GM23338 (cell line): ENCODE measurements at regions not wholly inside any gene's neighbourhood (a gene's known extent, or its start where the extent isn't known, plus 50 kb on each side); places are given as distances from the start of the nearest gene placed in this dataset.

Experiments used
- ATAC-seq: fragments of 200-7000 bp; cut with Tn5 transposase; 3 replicates; pipeline ENCODE4 v1.9.1; 2020
- DNase-seq: peaks from one replicate; pipeline ENCODE4 v3.0.0-alpha.2; 2015; ENCODE audit warnings: low spot score
- H2AFZ ChIP-seq: fragments of 200-600 bp; sonication (generic); 2 replicates; pipeline ENCODE4 v1.8.0; 2016; ENCODE audit warnings: antibody characterized with exemption, mild to moderate bottlenecking, moderate library complexity
- H3F3A ChIP-seq: fragments of 200-600 bp; sonication (generic); replicated peaks from 2 replicates; pipeline ENCODE4 v1.8.0; 2017; ENCODE audit warnings: antibody characterized with exemption, mixed run types, low read depth
- H3K27ac ChIP-seq: fragments of 200-600 bp; sonication (generic); 2 replicates; pipeline ENCODE4 v1.6.1; 2016; ENCODE audit warnings: low read depth
- H3K27me3 ChIP-seq: fragments of 200-600 bp; sonication (generic); 2 replicates; pipeline ENCODE4 v1.8.0; 2016; ENCODE audit warnings: mild to moderate bottlenecking, mixed run types, moderate library complexity; ENCODE audit not compliant: insufficient read depth
- H3K36me3 ChIP-seq: fragments of 200-600 bp; sonication (generic); 2 replicates; pipeline ENCODE4 v1.8.0; 2016; ENCODE audit warnings: mild to moderate bottlenecking; ENCODE audit not compliant: insufficient read depth
- H3K4me1 ChIP-seq: fragments of 200-600 bp; sonication (generic); 2 replicates; pipeline ENCODE4 v1.8.0; 2016; ENCODE audit warnings: mild to moderate bottlenecking, moderate library complexity; ENCODE audit not compliant: insufficient read depth
- H3K4me2 ChIP-seq: fragments of 200-600 bp; sonication (generic); 2 replicates; pipeline ENCODE4 v1.7.1; 2017; ENCODE audit warnings: mixed run types
- H3K4me3 ChIP-seq: fragments of 200-600 bp; sonication (generic); 2 replicates; pipeline ENCODE4 v1.6.1; 2016; ENCODE audit warnings: mixed run types
- H3K79me2 ChIP-seq: fragments of 200-600 bp; sonication (generic); replicated peaks from 2 replicates; pipeline ENCODE4 v1.8.0; 2017; ENCODE audit warnings: mild to moderate bottlenecking; ENCODE audit not compliant: insufficient read depth
- H3K9me2 ChIP-seq: fragments of 200-600 bp; sonication (generic); 2 replicates; pipeline ENCODE4 v1.8.0; 2017; ENCODE audit not compliant: insufficient read depth
- H4K20me1 ChIP-seq: fragments of 200-600 bp; sonication (generic); replicated peaks from 2 replicates; pipeline ENCODE4 v1.8.0; 2017; ENCODE audit warnings: mild to moderate bottlenecking; ENCODE audit not compliant: insufficient read depth
- H3K27ac Mint-ChIP-seq: 2 replicates; pipeline ENCODE4 v1.8.0; 2020; ENCODE audit warnings: inconsistent platforms, mild to moderate bottlenecking, moderate library complexity, mixed read lengths
- H3K27me3 Mint-ChIP-seq: 3 replicates; pipeline ENCODE4 v1.8.0; 2022; ENCODE audit warnings: low read depth, mild to moderate bottlenecking, moderate library complexity, mixed read lengths, inconsistent platforms; ENCODE audit not compliant: insufficient read depth, poor library complexity
- H3K36me3 Mint-ChIP-seq: 3 replicates; pipeline ENCODE4 v1.8.0; 2021; ENCODE audit warnings: low read depth, mild to moderate bottlenecking, inconsistent platforms, moderate library complexity, mixed read lengths
- H3K4me1 Mint-ChIP-seq: 3 replicates; pipeline ENCODE4 v1.8.0; 2020; ENCODE audit warnings: mild to moderate bottlenecking, inconsistent platforms, mixed read lengths
- H3K4me3 Mint-ChIP-seq: 3 replicates; pipeline ENCODE4 v1.8.0; 2021; ENCODE audit warnings: moderate library complexity, mild to moderate bottlenecking, inconsistent platforms, mixed read lengths
- H3K9me3 Mint-ChIP-seq: 3 replicates; pipeline ENCODE4 v1.8.0; 2020; ENCODE audit warnings: moderate library complexity, mild to moderate bottlenecking, inconsistent platforms, mixed read lengths
- CREB1 ChIP-seq: fragments of 250-450 bp; sonication (Bioruptor Pico); IDR thresholded peaks from 2 replicates; pipeline ENCODE4 v1.5.0; 2020; ENCODE audit warnings: low read depth, mild to moderate bottlenecking, moderate library complexity
- EZH2 ChIP-seq: fragments of 200-600 bp; sonication (generic); IDR thresholded peaks from one replicate; pipeline ENCODE4 v1.8.0; 2017; ENCODE audit warnings: antibody characterized with exemption, mild to moderate bottlenecking, low read depth; ENCODE audit not compliant: unreplicated experiment
- EZH2phosphoT487 ChIP-seq: fragments of 200-600 bp; sonication (generic); IDR thresholded peaks from one replicate; pipeline ENCODE4 v1.8.1; 2018; ENCODE audit warnings: antibody characterized with exemption; ENCODE audit not compliant: unreplicated experiment
- JUNB ChIP-seq: IDR thresholded peaks from one replicate; pipeline ENCODE4 v1.6.1; 2016; ENCODE audit warnings: antibody characterized with exemption; ENCODE audit not compliant: unreplicated experiment
- NANOG ChIP-seq: IDR thresholded peaks from 2 replicates; pipeline ENCODE4 v1.6.1; 2016; ENCODE audit warnings: antibody characterized with exemption, borderline replicate concordance
- POLR2AphosphoS5 ChIP-seq: IDR thresholded peaks from 2 replicates; pipeline ENCODE4 v1.6.1; 2016; ENCODE audit warnings: antibody characterized with exemption, low read depth
- STAT1 ChIP-seq: IDR thresholded peaks from one replicate; pipeline ENCODE4 v1.6.1; 2016; ENCODE audit warnings: antibody characterized with exemption; ENCODE audit not compliant: unreplicated experiment
- ZNF114 ChIP-seq: fragments of 250-450 bp; sonication (Bioruptor Pico); IDR thresholded peaks from 2 replicates; pipeline ENCODE4 v1.5.0; 2020; ENCODE audit warnings: mild to moderate bottlenecking, moderate library complexity
- ZNF331 ChIP-seq: fragments of 250-450 bp; sonication (Bioruptor Pico); IDR thresholded peaks from 2 replicates; pipeline ENCODE4 v1.5.0; 2020; ENCODE audit warnings: low read depth, mild to moderate bottlenecking, moderate library complexity
- TF ChIP-seq, protein P1 (sequence below): IDR thresholded peaks from one replicate; pipeline ENCODE4 v1.6.1; 2018; ENCODE audit warnings: antibody characterized with exemption; ENCODE audit not compliant: unreplicated experiment
- TF ChIP-seq, protein P2 (sequence below), 2 experiments: fragments of 200-600 bp in 1 of 2; sonication (generic) in 1 of 2; conservative IDR thresholded peaks; 2 replicates each; pipeline versions ENCODE4 v1.5.1 to v1.6.1; 2016 to 2017; ENCODE audit warnings: antibody characterized with exemption in 2 of 2, low read depth in 2 of 2, mild to moderate bottlenecking in 2 of 2, moderate library complexity in 1 of 2
- TF ChIP-seq, protein P3 (sequence below): fragments of 250-450 bp; sonication (Bioruptor Pico); IDR thresholded peaks from 2 replicates; pipeline ENCODE4 v1.5.0; 2020; ENCODE audit warnings: mild to moderate bottlenecking, moderate library complexity

DNA sequence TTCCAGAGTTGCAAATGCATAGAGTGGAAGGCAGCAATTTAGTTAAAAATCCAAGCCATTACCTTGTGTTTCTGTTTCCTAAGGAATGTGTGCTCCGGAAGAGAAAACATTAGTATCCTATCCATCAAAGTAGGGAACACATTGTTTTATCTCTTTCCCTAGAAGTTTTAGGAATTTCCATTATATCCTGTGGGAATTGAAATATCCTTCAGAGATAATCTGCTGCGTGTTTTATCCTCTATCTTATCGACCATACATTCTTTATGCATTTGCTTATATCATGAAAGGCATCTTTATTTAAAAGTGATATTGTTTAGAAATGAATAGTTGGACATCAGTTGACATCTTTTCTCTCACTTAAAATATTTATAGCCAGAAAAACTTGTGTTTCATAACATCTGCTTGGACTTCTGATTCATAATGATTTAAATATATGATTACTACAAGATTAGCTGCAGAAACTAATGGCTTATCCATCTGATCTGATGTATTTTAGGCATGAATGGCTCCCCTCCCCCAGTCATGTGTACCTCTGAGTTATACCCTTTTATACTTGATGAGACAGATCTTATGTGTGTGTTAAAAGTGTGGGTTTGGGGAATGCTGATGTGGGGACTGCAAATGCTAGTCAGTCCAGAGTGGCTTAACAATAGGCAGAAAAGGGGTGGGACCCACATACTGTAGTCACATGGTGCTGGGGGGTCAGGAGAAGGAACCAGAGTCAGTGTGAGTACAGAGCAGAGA, 136.2 kb upstream of the ARHGAP28 start:
- Mint-ChIP-seq H3K27me3 (peaks cover 2% of the 10 kb centered on the region), H3K4me3 (no peak overlapping the region), H3K9me3 (no peaks in the 10 kb centered on the region), H3K27ac (no peak overlapping the region), H3K36me3 (no peaks in the 10 kb centered on the region), H3K4me1 (peaks cover 17% of the 10 kb centered on the region)
- Histone ChIP-seq H2AFZ (no peak overlapping the region), H3K4me3 (no peak overlapping the region), H3K36me3 (no peaks in the 10 kb centered on the region), H3K27ac (no peak overlapping the region), H3K4me2 (no peak overlapping the region), H3K4me1 (peaks cover 6% of the 10 kb centered on the region; the same call in 1 of the 2 replicates), H3K79me2 (no peaks in the 10 kb centered on the region), H3K9me2 (peaks cover 6% of the 10 kb centered on the region; the same call in 1 of the 2 replicates), H3K27me3 (no peaks in the 10 kb centered on the region), H4K20me1 (no peaks in the 10 kb centered on the region), H3F3A (no peaks in the 10 kb centered on the region)
- TF ChIP-seq, protein P1, sequence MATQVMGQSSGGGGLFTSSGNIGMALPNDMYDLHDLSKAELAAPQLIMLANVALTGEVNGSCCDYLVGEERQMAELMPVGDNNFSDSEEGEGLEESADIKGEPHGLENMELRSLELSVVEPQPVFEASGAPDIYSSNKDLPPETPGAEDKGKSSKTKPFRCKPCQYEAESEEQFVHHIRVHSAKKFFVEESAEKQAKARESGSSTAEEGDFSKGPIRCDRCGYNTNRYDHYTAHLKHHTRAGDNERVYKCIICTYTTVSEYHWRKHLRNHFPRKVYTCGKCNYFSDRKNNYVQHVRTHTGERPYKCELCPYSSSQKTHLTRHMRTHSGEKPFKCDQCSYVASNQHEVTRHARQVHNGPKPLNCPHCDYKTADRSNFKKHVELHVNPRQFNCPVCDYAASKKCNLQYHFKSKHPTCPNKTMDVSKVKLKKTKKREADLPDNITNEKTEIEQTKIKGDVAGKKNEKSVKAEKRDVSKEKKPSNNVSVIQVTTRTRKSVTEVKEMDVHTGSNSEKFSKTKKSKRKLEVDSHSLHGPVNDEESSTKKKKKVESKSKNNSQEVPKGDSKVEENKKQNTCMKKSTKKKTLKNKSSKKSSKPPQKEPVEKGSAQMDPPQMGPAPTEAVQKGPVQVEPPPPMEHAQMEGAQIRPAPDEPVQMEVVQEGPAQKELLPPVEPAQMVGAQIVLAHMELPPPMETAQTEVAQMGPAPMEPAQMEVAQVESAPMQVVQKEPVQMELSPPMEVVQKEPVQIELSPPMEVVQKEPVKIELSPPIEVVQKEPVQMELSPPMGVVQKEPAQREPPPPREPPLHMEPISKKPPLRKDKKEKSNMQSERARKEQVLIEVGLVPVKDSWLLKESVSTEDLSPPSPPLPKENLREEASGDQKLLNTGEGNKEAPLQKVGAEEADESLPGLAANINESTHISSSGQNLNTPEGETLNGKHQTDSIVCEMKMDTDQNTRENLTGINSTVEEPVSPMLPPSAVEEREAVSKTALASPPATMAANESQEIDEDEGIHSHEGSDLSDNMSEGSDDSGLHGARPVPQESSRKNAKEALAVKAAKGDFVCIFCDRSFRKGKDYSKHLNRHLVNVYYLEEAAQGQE: no peak
- TF ChIP-seq ZNF331 (CRISPR knock-in tag) (no peak), CREB1 (CRISPR knock-in tag) (no peak), EZH2 (no peak), POLR2AphosphoS5 (no peak), EZH2phosphoT487 (no peak), ZNF114 (CRISPR knock-in tag) (no peak), JUNB (no peak), STAT1 (no peak), NANOG (no peak)
- TF ChIP-seq, protein P2, sequence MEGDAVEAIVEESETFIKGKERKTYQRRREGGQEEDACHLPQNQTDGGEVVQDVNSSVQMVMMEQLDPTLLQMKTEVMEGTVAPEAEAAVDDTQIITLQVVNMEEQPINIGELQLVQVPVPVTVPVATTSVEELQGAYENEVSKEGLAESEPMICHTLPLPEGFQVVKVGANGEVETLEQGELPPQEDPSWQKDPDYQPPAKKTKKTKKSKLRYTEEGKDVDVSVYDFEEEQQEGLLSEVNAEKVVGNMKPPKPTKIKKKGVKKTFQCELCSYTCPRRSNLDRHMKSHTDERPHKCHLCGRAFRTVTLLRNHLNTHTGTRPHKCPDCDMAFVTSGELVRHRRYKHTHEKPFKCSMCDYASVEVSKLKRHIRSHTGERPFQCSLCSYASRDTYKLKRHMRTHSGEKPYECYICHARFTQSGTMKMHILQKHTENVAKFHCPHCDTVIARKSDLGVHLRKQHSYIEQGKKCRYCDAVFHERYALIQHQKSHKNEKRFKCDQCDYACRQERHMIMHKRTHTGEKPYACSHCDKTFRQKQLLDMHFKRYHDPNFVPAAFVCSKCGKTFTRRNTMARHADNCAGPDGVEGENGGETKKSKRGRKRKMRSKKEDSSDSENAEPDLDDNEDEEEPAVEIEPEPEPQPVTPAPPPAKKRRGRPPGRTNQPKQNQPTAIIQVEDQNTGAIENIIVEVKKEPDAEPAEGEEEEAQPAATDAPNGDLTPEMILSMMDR (conservative IDR thresholded peaks at IDR 0.05; ENCODE audit: low read depth in 2 of 2): no peak
- TF ChIP-seq, protein P3, sequence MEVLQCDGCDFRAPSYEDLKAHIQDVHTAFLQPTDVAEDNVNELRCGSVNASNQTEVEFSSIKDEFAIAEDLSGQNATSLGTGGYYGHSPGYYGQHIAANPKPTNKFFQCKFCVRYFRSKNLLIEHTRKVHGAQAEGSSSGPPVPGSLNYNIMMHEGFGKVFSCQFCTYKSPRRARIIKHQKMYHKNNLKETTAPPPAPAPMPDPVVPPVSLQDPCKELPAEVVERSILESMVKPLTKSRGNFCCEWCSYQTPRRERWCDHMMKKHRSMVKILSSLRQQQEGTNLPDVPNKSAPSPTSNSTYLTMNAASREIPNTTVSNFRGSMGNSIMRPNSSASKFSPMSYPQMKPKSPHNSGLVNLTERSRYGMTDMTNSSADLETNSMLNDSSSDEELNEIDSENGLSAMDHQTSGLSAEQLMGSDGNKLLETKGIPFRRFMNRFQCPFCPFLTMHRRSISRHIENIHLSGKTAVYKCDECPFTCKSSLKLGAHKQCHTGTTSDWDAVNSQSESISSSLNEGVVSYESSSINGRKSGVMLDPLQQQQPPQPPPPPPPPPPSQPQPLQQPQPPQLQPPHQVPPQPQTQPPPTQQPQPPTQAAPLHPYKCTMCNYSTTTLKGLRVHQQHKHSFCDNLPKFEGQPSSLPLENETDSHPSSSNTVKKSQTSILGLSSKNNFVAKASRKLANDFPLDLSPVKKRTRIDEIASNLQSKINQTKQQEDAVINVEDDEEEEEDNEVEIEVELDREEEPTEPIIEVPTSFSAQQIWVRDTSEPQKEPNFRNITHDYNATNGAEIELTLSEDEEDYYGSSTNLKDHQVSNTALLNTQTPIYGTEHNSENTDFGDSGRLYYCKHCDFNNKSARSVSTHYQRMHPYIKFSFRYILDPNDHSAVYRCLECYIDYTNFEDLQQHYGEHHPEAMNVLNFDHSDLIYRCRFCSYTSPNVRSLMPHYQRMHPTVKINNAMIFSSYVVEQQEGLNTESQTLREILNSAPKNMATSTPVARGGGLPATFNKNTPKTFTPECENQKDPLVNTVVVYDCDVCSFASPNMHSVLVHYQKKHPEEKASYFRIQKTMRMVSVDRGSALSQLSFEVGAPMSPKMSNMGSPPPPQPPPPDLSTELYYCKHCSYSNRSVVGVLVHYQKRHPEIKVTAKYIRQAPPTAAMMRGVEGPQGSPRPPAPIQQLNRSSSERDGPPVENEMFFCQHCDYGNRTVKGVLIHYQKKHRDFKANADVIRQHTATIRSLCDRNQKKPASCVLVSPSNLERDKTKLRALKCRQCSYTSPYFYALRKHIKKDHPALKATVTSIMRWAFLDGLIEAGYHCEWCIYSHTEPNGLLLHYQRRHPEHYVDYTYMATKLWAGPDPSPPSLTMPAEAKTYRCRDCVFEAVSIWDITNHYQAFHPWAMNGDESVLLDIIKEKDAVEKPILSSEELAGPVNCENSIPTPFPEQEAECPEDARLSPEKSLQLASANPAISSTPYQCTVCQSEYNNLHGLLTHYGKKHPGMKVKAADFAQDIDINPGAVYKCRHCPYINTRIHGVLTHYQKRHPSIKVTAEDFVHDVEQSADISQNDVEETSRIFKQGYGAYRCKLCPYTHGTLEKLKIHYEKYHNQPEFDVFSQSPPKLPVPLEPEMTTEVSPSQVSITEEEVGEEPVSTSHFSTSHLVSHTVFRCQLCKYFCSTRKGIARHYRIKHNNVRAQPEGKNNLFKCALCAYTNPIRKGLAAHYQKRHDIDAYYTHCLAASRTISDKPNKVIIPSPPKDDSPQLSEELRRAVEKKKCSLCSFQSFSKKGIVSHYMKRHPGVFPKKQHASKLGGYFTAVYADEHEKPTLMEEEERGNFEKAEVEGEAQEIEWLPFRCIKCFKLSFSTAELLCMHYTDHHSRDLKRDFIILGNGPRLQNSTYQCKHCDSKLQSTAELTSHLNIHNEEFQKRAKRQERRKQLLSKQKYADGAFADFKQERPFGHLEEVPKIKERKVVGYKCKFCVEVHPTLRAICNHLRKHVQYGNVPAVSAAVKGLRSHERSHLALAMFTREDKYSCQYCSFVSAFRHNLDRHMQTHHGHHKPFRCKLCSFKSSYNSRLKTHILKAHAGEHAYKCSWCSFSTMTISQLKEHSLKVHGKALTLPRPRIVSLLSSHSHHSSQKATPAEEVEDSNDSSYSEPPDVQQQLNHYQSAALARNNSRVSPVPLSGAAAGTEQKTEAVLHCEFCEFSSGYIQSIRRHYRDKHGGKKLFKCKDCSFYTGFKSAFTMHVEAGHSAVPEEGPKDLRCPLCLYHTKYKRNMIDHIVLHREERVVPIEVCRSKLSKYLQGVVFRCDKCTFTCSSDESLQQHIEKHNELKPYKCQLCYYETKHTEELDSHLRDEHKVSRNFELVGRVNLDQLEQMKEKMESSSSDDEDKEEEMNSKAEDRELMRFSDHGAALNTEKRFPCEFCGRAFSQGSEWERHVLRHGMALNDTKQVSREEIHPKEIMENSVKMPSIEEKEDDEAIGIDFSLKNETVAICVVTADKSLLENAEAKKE (CRISPR knock-in tag): no peak
- DNase-seq (no peak), ATAC-seq (no peak)
